Endothelial cell of umbilical vein (primary cell): ENCODE measurements at regions not wholly inside any gene's neighbourhood (a gene's known extent, or its start where the extent isn't known, plus 50 kb on each side); places are given as distances from the start of the nearest gene placed in this dataset.

ENCODE experiments used
- BruUV-seq: library from RNA; stranded (reverse); fragments of 400-500 nt; replicated peaks from 2 replicates; lab custom pipeline; 2021; lab: Mats Ljungman, UMichigan
- CTCF ChIA-PET: fragments of 300-600, 350-600 bp; sonication (Branson Sonifier 250); formaldehyde crosslinking; loops from one replicate; lab custom pipeline; 2021; ENCODE audit warnings: antibody characterized with exemption, inconsistent platforms; lab: Charles Lee
- POLR2A ChIA-PET: fragments of 300-600, 350-600 bp; sonication (Branson Sonifier 250); formaldehyde crosslinking; loops from one replicate; lab custom pipeline; 2021; ENCODE audit warnings: antibody characterized with exemption, inconsistent platforms; lab: Charles Lee
- DNase-seq: peaks from one replicate; pipeline ENCODE4 v3.0.0-alpha.2; 2011; ENCODE audit warnings: low read depth, low spot score
- FAIRE-seq: peaks from 2 replicates; lab custom pipeline; 2011; peaks lifted over from hg19 to GRCh38; lab: Jason Lieb, UNC
- H2AFZ ChIP-seq: 2 replicates; pipeline ENCODE4 v1.6.0; 2012; ENCODE audit warnings: low read depth, low read length, control low read depth, inconsistent platforms
- H3K27ac ChIP-seq: 2 replicates; pipeline ENCODE4 v1.5.1; 2011; ENCODE audit warnings: low read depth, mild to moderate bottlenecking, control low read depth, low read length, moderate library complexity; ENCODE audit not compliant: insufficient read depth
- H3K27me3 ChIP-seq, 2 experiments: 2 replicates each; pipeline versions ENCODE4 v1.6.0 to v1.6.1; 2011; ENCODE audit warnings: low read length in 2 of 2, mixed read lengths in 1 of 2; ENCODE audit not compliant: control insufficient read depth in 2 of 2, insufficient read depth in 2 of 2
- H3K36me3 ChIP-seq, 2 experiments: 2 replicates in 1 of 2; 3 replicates in 1 of 2; pipeline ENCODE4 v1.5.1; 2011; ENCODE audit warnings: low read length in 2 of 2, mild to moderate bottlenecking in 1 of 2, moderate library complexity in 1 of 2; ENCODE audit not compliant: control insufficient read depth in 2 of 2, insufficient read depth in 2 of 2; ENCODE audit errors: extremely low read depth in 1 of 2
- H3K4me1 ChIP-seq: 3 replicates; pipeline ENCODE4 v1.5.1; 2011; ENCODE audit warnings: mild to moderate bottlenecking, low read length; ENCODE audit not compliant: control insufficient read depth, insufficient read depth; ENCODE audit errors: extremely low read depth
- H3K4me2 ChIP-seq: 2 replicates; pipeline ENCODE4 v1.6.1; 2011; ENCODE audit warnings: low read length, control low read depth, mixed read lengths; ENCODE audit not compliant: insufficient read depth
- H3K4me3 ChIP-seq, 3 experiments: fragments of 200-600 bp in 1 of 3; sonication (generic), shearing (Covaris generic) in 1 of 3; replicated peaks in 1 of 3; 2 replicates each; pipeline ENCODE4 v1.5.1; 2011 to 2016; ENCODE audit warnings: control low read depth in 3 of 3, low read length in 3 of 3, mild to moderate bottlenecking in 2 of 3, inconsistent platforms in 1 of 3, low read depth in 1 of 3, moderate library complexity in 1 of 3; ENCODE audit not compliant: insufficient read depth in 1 of 3
- H3K79me2 ChIP-seq: 2 replicates; pipeline ENCODE4 v1.6.0; 2012; ENCODE audit warnings: low read length, inconsistent platforms; ENCODE audit not compliant: control insufficient read depth, insufficient read depth
- H3K9ac ChIP-seq: replicated peaks from 2 replicates; pipeline ENCODE3; 2011; ENCODE audit warnings: low read length, control low read depth; ENCODE audit not compliant: insufficient read depth; ENCODE audit errors: extremely low read depth
- H3K9me1 ChIP-seq: replicated peaks from 3 replicates; pipeline ENCODE4 v1.6.0; 2011; ENCODE audit warnings: mild to moderate bottlenecking, low read length; ENCODE audit not compliant: control insufficient read depth, insufficient read depth; ENCODE audit errors: extremely low read depth
- H3K9me3 ChIP-seq: replicated peaks from 2 replicates; pipeline ENCODE4 v1.5.1; 2012; ENCODE audit warnings: low read length, inconsistent platforms; ENCODE audit not compliant: control insufficient read depth, insufficient read depth
- H4K20me1 ChIP-seq: replicated peaks from 2 replicates; pipeline ENCODE3; 2011; ENCODE audit warnings: mild to moderate bottlenecking, low read length; ENCODE audit not compliant: control insufficient read depth, insufficient read depth; ENCODE audit errors: extremely low read depth
- FOS ChIP-seq: IDR thresholded peaks from 2 replicates; pipeline ENCODE4 v1.6.1; 2011; ENCODE audit warnings: mild to moderate bottlenecking, low read length, moderate library complexity, borderline replicate concordance; ENCODE audit not compliant: insufficient read depth
- GATA2 ChIP-seq: IDR thresholded peaks from 2 replicates; pipeline ENCODE4 v1.7.0; 2011; ENCODE audit warnings: low read depth, mild to moderate bottlenecking, moderate library complexity, mixed read lengths, low read length; ENCODE audit not compliant: insufficient read length, insufficient read depth
- JUN ChIP-seq: IDR thresholded peaks from 2 replicates; pipeline ENCODE4 v1.6.1; 2011; ENCODE audit warnings: borderline replicate concordance, low read depth; ENCODE audit not compliant: insufficient read length, insufficient read depth
- MYC ChIP-seq: IDR thresholded peaks from one replicate; pipeline ENCODE4 v1.6.1; 2011; ENCODE audit warnings: mild to moderate bottlenecking, low read depth, low read length
- dilution Hi-C: fragments of 300-500 bp; cut with MboI; formaldehyde crosslinking; loops from one replicate; pipeline ENCODE4 v1.15.0; 2019; ENCODE audit warnings: low sequenced_read_pairs; ENCODE audit not compliant: extremely low pct_ligation_motif_present
- intact Hi-C: fragments of 100-400 bp; cut with micrococcal nuclease; formaldehyde crosslinking; loops from one replicate; pipeline ENCODE4 v1.10.0; 2022
- TF ChIP-seq, protein P1 (sequence below): IDR thresholded peaks from 2 replicates; pipeline ENCODE4 v1.6.1; 2011; ENCODE audit not compliant: insufficient read depth, insufficient read length

- no peak overlapping the region for H3K27ac ChIP-seq
- H3K9me1 ChIP-seq = no peaks in the 10 kb centered on the region
- H3K9ac ChIP-seq = no peak overlapping the region
- DNase-seq (no peak), FAIRE-seq (no peak)
- ChIA-PET POLR2A (no interaction called here), CTCF (no interaction called here)
- H3K79me2 ChIP-seq = no peaks in the 10 kb centered on the region
- no peaks in the 10 kb centered on the region for H3K4me1 ChIP-seq
- TF ChIP-seq GATA2 = no peak
- TF ChIP-seq MYC = no peak
- no peak for TF ChIP-seq JUN
- TF ChIP-seq, protein P1, sequence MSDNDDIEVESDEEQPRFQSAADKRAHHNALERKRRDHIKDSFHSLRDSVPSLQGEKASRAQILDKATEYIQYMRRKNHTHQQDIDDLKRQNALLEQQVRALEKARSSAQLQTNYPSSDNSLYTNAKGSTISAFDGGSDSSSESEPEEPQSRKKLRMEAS = no peak
- no peak overlapping the region for H3K4me2 ChIP-seq
- no peak overlapping the region for H2AFZ ChIP-seq
- dilution Hi-C loops (no loop called here), intact Hi-C loops (no loop called here)
- H4K20me1 ChIP-seq = no peaks in the 10 kb centered on the region
- no peaks in the 10 kb centered on the region for H3K36me3 ChIP-seq
- H3K4me3 ChIP-seq = no peak overlapping the region
- no peaks in the 10 kb centered on the region for H3K9me3 ChIP-seq
- no peaks in the 10 kb centered on the region for H3K27me3 ChIP-seq
- no TSS peak for BruUV-seq
These were observed 678.3 kb upstream of the ID2 start for GRCh38 chr2:8003462-8004075.

- dilution Hi-C loops = no loop called here
- Histone ChIP-seq H3K4me3 (no peak overlapping the region), H4K20me1 (no peaks in the 10 kb centered on the region), H3K4me1 (no peaks in the 10 kb centered on the region), H2AFZ (no peak overlapping the region), H3K9me3 (peaks cover 3% of the 10 kb centered on the region), H3K4me2 (no peak overlapping the region), H3K27ac (no peak overlapping the region), H3K9me1 (no peaks in the 10 kb centered on the region), H3K36me3 (no peaks in the 10 kb centered on the region), H3K79me2 (no peaks in the 10 kb centered on the region), H3K9ac (no peak overlapping the region), H3K27me3 (no peaks in the 10 kb centered on the region)
- no peak for DNase-seq
- BruUV-seq = no TSS peak
- intact Hi-C loops = no loop called here
- FAIRE-seq = no peak
- ChIA-PET POLR2A (no interaction called here), CTCF (no interaction called here)
- no peak for TF ChIP-seq GATA2
- TF ChIP-seq, protein P1 = no peak
- TF ChIP-seq FOS = no peak
These were observed 677.6 kb upstream of the ID2 start for GRCh38 chr2:8004250-8004681.
